Mucosa of rectum (tissue), 2 donors: ENCODE measurements at regions not wholly inside any gene's neighbourhood (a gene's known extent, or its start where the extent isn't known, plus 50 kb on each side); places are given as distances from the start of the nearest gene placed in this dataset.
A peak's percentile ranks its signal among the peaks of the same experiment; 100 is the strongest.

Experiments
- H3K27ac ChIP-seq, 2 donors: one replicate each; pipeline ENCODE4 v1.7.0; 2013; ENCODE audit warnings: inconsistent platforms in 2 of 2, low read depth in 2 of 2, low read length in 2 of 2
- H3K27me3 ChIP-seq, 2 donors: one replicate each; pipeline ENCODE4 v1.7.0; 2013; ENCODE audit warnings: low read length in 2 of 2; ENCODE audit not compliant: control insufficient read depth in 2 of 2, insufficient read depth in 2 of 2
- H3K36me3 ChIP-seq, 2 donors: one replicate each; pipeline ENCODE4 v1.7.0; 2013; ENCODE audit warnings: low read length in 2 of 2; ENCODE audit not compliant: control insufficient read depth in 2 of 2, insufficient read depth in 2 of 2
- H3K4me1 ChIP-seq, 2 donors: one replicate each; pipeline ENCODE4 v1.7.0; 2013; ENCODE audit warnings: low read length in 2 of 2, mild to moderate bottlenecking in 1 of 2; ENCODE audit not compliant: control insufficient read depth in 2 of 2, insufficient read depth in 2 of 2
- H3K4me3 ChIP-seq, 2 donors: one replicate each; pipeline ENCODE4 v1.7.0; 2013; ENCODE audit warnings: low read length in 2 of 2
- H3K9ac ChIP-seq, 2 donors: one replicate each; pipeline ENCODE4 v1.7.0; 2013; ENCODE audit warnings: low read length in 2 of 2, low read depth in 1 of 2, mild to moderate bottlenecking in 1 of 2
- H3K9me3 ChIP-seq, 2 donors: one replicate each; pipeline ENCODE4 v1.7.0; 2013; ENCODE audit warnings: low read length in 2 of 2; ENCODE audit not compliant: control insufficient read depth in 2 of 2
- donor health status: healthy.
- donor health status: Normal muscosa, but diverticular disease.

GRCh38 chr2:16008331-16008850 is 68.0 kb downstream of the MYCN start:
- no peak overlapping the region for H3K4me3 ChIP-seq
- no peaks in the 10 kb centered on the region for H3K9me3 ChIP-seq
- H3K27me3 ChIP-seq: peaks cover 2 to 4% of the 10 kb centered on the region in 2 donors
- no peak overlapping the region for H3K27ac ChIP-seq
- no peaks in the 10 kb centered on the region for H3K36me3 ChIP-seq
- peaks cover 2 to 20% of the 10 kb centered on the region in 2 donors for H3K4me1 ChIP-seq
- H3K9ac ChIP-seq: no peak overlapping the region

GRCh38 chr2:16007167-16007934 is 67.0 kb downstream of the MYCN start:
- no peak overlapping the region for H3K27ac ChIP-seq

GRCh38 chr2:16006537-16007166 is 66.3 kb downstream of the MYCN start:
- no peaks in the 10 kb centered on the region for H3K9me3 ChIP-seq
- H3K4me3 ChIP-seq: no peak overlapping the region
- peak overlapping the region; percentile 28 to 54 for H3K27ac ChIP-seq
- peaks cover 0 to 12% of the 10 kb centered on the region in 2 donors for H3K4me1 ChIP-seq
- H3K36me3 ChIP-seq: no peaks in the 10 kb centered on the region
- H3K27me3 ChIP-seq: no peaks in the 10 kb centered on the region
- no peak overlapping the region for H3K9ac ChIP-seq

More at GRCh38 chr2:16007167-16007934, 67.0 kb downstream of the MYCN start:
- Histone ChIP-seq H3K4me3 (no peak overlapping the region), H3K36me3 (no peaks in the 10 kb centered on the region), H3K4me1 (peaks cover 0 to 12% of the 10 kb centered on the region in 2 donors), H3K9me3 (no peaks in the 10 kb centered on the region), H3K9ac (no peak overlapping the region), H3K27me3 (no peaks in the 10 kb centered on the region)

GRCh38 chr2:16005816-16006536 is 65.6 kb downstream of the MYCN start:
- Histone ChIP-seq H3K9ac (no peak overlapping the region), H3K9me3 (no peaks in the 10 kb centered on the region), H3K4me3 (no peak overlapping the region), H3K27ac (peak overlapping the region; percentile 28 to 54), H3K36me3 (no peaks in the 10 kb centered on the region), H3K27me3 (no peaks in the 10 kb centered on the region), H3K4me1 (peaks cover 0 to 12% of the 10 kb centered on the region in 2 donors)

- Histone ChIP-seq H3K4me3 (no peak overlapping the region), H3K27me3 (no peaks in the 10 kb centered on the region), H3K36me3 (no peaks in the 10 kb centered on the region), H3K9ac (no peak overlapping the region), H3K9me3 (no peaks in the 10 kb centered on the region), H3K4me1 (peaks cover 0 to 12% of the 10 kb centered on the region in 2 donors), H3K27ac (no peak overlapping the region)
Measured at GRCh38 chr2:16005389-16005788, 65.0 kb downstream of the MYCN start.

GRCh38 chr2:16003809-16004208 is 63.5 kb downstream of the MYCN start:
- Histone ChIP-seq H3K9ac (no peak overlapping the region), H3K36me3 (no peaks in the 10 kb centered on the region), H3K27me3 (no peaks in the 10 kb centered on the region), H3K9me3 (no peaks in the 10 kb centered on the region), H3K4me1 (peaks cover 0 to 12% of the 10 kb centered on the region in 2 donors), H3K27ac (no peak overlapping the region), H3K4me3 (no peak overlapping the region)

- Histone ChIP-seq H3K4me3 (no peak overlapping the region), H3K36me3 (no peaks in the 10 kb centered on the region), H3K9ac (no peak overlapping the region), H3K27me3 (no peaks in the 10 kb centered on the region), H3K4me1 (peaks cover 0 to 12% of the 10 kb centered on the region in 2 donors), H3K27ac (no peak overlapping the region), H3K9me3 (no peaks in the 10 kb centered on the region)
Measured at GRCh38 chr2:16003152-16003551, 62.8 kb downstream of the MYCN start.

- no peaks in the 10 kb centered on the region for H3K9me3 ChIP-seq
- H3K36me3 ChIP-seq: no peaks in the 10 kb centered on the region
- H3K4me1 ChIP-seq: peaks cover 0 to 12% of the 10 kb centered on the region in 2 donors
- no peak overlapping the region for H3K27ac ChIP-seq
- H3K27me3 ChIP-seq: no peaks in the 10 kb centered on the region
- no peak overlapping the region for H3K4me3 ChIP-seq
- no peak overlapping the region for H3K9ac ChIP-seq
Measured at GRCh38 chr2:16002575-16002974, 62.2 kb downstream of the MYCN start.

- no peak overlapping the region for H3K4me3 ChIP-seq
- H3K27ac ChIP-seq: no peak overlapping the region
- no peak overlapping the region for H3K9ac ChIP-seq
- H3K27me3 ChIP-seq: no peaks in the 10 kb centered on the region
- H3K36me3 ChIP-seq: no peaks in the 10 kb centered on the region
- H3K9me3 ChIP-seq: no peaks in the 10 kb centered on the region
- peaks cover 0 to 12% of the 10 kb centered on the region in 2 donors for H3K4me1 ChIP-seq
Measured at GRCh38 chr2:16002144-16002543, 61.8 kb downstream of the MYCN start.

- Histone ChIP-seq H3K27ac (no peak overlapping the region), H3K9me3 (no peaks in the 10 kb centered on the region), H3K4me1 (no peaks in the 10 kb centered on the region), H3K9ac (no peak overlapping the region), H3K36me3 (no peaks in the 10 kb centered on the region), H3K27me3 (no peaks in the 10 kb centered on the region), H3K4me3 (no peak overlapping the region)
Measured at GRCh38 chr2:16000642-16001041, 60.3 kb downstream of the MYCN start.
